Gastrocnemius medialis (tissue), 4 donors: ENCODE measurements at regions not wholly inside any gene's neighbourhood (a gene's known extent, or its start where the extent isn't known, plus 50 kb on each side); places are given as distances from the start of the nearest gene placed in this dataset.

Experiments used
- ATAC-seq, 2 donors: fragments of 150-250 bp; one replicate each; pipeline ENCODE4 v1.9.1; 2016
- DNase-seq, 2 donors: peaks; one replicate each; pipeline ENCODE4 v3.0.0-alpha.2; 2019
- H3K27ac ChIP-seq, 4 donors: fragments of 200-600 bp; sonication (generic); 1 replicate in 1 of 4; 2 replicates in 3 of 4; pipeline ENCODE4 v1.5.1; 2016 to 2018; ENCODE audit warnings: mild to moderate bottlenecking in 2 of 4, moderate library complexity in 1 of 4
- H3K27me3 ChIP-seq, 3 donors: fragments of 200-600 bp; sonication (generic) in 2 of 3; 1 replicate in 1 of 3; 2 replicates in 2 of 3; pipeline versions ENCODE4 v1.5.1 to v1.6.0; 2016 to 2019; ENCODE audit warnings: mild to moderate bottlenecking in 1 of 3, moderate library complexity in 1 of 3
- H3K36me3 ChIP-seq, 2 donors: fragments of 200-600 bp; sonication (generic) in 1 of 2; one replicate each; pipeline ENCODE4 v1.5.1; 2017 to 2018
- H3K4me1 ChIP-seq, 2 donors: fragments of 200-600 bp; sonication (generic) in 1 of 2; one replicate each; pipeline ENCODE4 v1.5.1; 2016 to 2017; ENCODE audit warnings: mild to moderate bottlenecking in 2 of 2
- H3K4me3 ChIP-seq, 4 donors: fragments of 200-600 bp; sonication (generic) in 3 of 4; 1 replicate in 1 of 4; 2 replicates in 3 of 4; pipeline ENCODE4 v1.5.1; 2016 to 2019; ENCODE audit warnings: mild to moderate bottlenecking in 2 of 4
- H3K9me3 ChIP-seq, 3 donors: fragments of 200-600 bp; sonication (generic) in 2 of 3; 1 replicate in 1 of 3; 2 replicates in 2 of 3; pipeline ENCODE4 v1.5.1; 2016 to 2019
- CTCF ChIP-seq, 5 experiments: fragments of 450-650 bp in 3 of 5; fragments of 200-600 bp in 2 of 5; sonication (generic) in 2 of 5; IDR thresholded peaks in 4 of 5; conservative IDR thresholded peaks in 1 of 5; 1 replicate in 4 of 5; 2 replicates in 1 of 5; pipeline ENCODE4 v1.5.1; 2016 to 2019; ENCODE audit warnings: antibody characterized with exemption in 5 of 5, mild to moderate bottlenecking in 3 of 5, moderate library complexity in 3 of 5
- POLR2A ChIP-seq, 2 donors: fragments of 450-650 bp; IDR thresholded peaks; one replicate each; pipeline ENCODE4 v1.6.1; 2017; ENCODE audit warnings: antibody characterized with exemption in 2 of 2, mild to moderate bottlenecking in 2 of 2, moderate library complexity in 2 of 2
- in situ Hi-C, 4 donors: fragments of 200-750 bp; cut with MboI; loops; one replicate each; pipeline versions ENCODE4 v1.15.0 to v1.8.0; 2017; ENCODE audit warnings: low sequenced_read_pairs in 4 of 4
- intact Hi-C: fragments of 100-400 bp; cut with DNase I; formaldehyde crosslinking; loops from one replicate; pipeline ENCODE4 v1.15.1; 2023; ENCODE audit warnings: low total_unique reads

GRCh38 chr6:168888102-168888501, 365.5 kb downstream of the THBS2 start:
- in situ Hi-C loops (loop anchor here in 3 of 4 donors (10.0 to 25.0 kb wide), 2 partner anchors 523 to 526 kb away; no protein-coding TSS in a partner anchor), intact Hi-C loops (no loop called here)
- Histone ChIP-seq H3K27ac (no peak overlapping the region), H3K36me3 (no peaks in the 10 kb centered on the region), H3K4me1 (peaks cover 0 to 6% of the 10 kb centered on the region in 2 donors), H3K27me3 (no peaks in the 10 kb centered on the region), H3K4me3 (no peak overlapping the region), H3K9me3 (no peaks in the 10 kb centered on the region)
- TF ChIP-seq CTCF (IDR thresholded peaks at IDR 0.05 in 4 of 5, conservative IDR thresholded peaks at IDR 0.05 in 1 of 5), result no peak
- no peak for TF ChIP-seq POLR2A (IDR thresholded peaks at IDR 0.05)
- DNase-seq (no peak), ATAC-seq (no peak)

GRCh38 chr6:168887621-168888020, 366.0 kb downstream of the THBS2 start:
- no peaks in the 10 kb centered on the region for H3K27me3 ChIP-seq
- no peaks in the 10 kb centered on the region for H3K9me3 ChIP-seq
- ATAC-seq (no peak), DNase-seq (no peak)
- H3K36me3 ChIP-seq, result no peaks in the 10 kb centered on the region
- intact Hi-C loops, result no loop called here
- no peak overlapping the region for H3K4me3 ChIP-seq
- in situ Hi-C loops, result loop anchor here in 3 of 4 donors (10.0 to 25.0 kb wide), 2 partner anchors 523 to 525 kb away; no protein-coding TSS in a partner anchor
- no peak overlapping the region for H3K27ac ChIP-seq
- TF ChIP-seq POLR2A (IDR thresholded peaks at IDR 0.05), result no peak
- no peak for TF ChIP-seq CTCF (IDR thresholded peaks at IDR 0.05 in 4 of 5, conservative IDR thresholded peaks at IDR 0.05 in 1 of 5)
- peaks cover 0 to 6% of the 10 kb centered on the region in 2 donors for H3K4me1 ChIP-seq

GRCh38 chr6:168886964-168887363, 366.7 kb downstream of the THBS2 start:
- Histone ChIP-seq H3K36me3 (no peaks in the 10 kb centered on the region), H3K27ac (no peak overlapping the region), H3K9me3 (no peaks in the 10 kb centered on the region), H3K27me3 (no peaks in the 10 kb centered on the region), H3K4me3 (no peak overlapping the region), H3K4me1 (peaks cover 0 to 6% of the 10 kb centered on the region in 2 donors)
- intact Hi-C loops, result no loop called here
- DNase-seq (no peak), ATAC-seq (no peak)
- TF ChIP-seq POLR2A (IDR thresholded peaks at IDR 0.05) (no peak), CTCF (IDR thresholded peaks at IDR 0.05 in 4 of 5, conservative IDR thresholded peaks at IDR 0.05 in 1 of 5) (no peak)
- in situ Hi-C loops, result loop anchor here in 3 of 4 donors (10.0 to 25.0 kb wide), 2 partner anchors 522 to 525 kb away; no protein-coding TSS in a partner anchor

- Histone ChIP-seq H3K9me3 (no peaks in the 10 kb centered on the region), H3K27ac (no peak overlapping the region), H3K36me3 (no peaks in the 10 kb centered on the region), H3K4me3 (no peak overlapping the region), H3K4me1 (peaks cover 0 to 6% of the 10 kb centered on the region in 2 donors), H3K27me3 (no peaks in the 10 kb centered on the region)
- DNase-seq, result no peak
- in situ Hi-C loops, result loop anchor here in 3 of 4 donors (10.0 to 25.0 kb wide), 2 partner anchors 521 to 524 kb away; no protein-coding TSS in a partner anchor
- intact Hi-C loops, result no loop called here
- ATAC-seq, result no peak
- TF ChIP-seq POLR2A (IDR thresholded peaks at IDR 0.05), result no peak
- no peak for TF ChIP-seq CTCF (IDR thresholded peaks at IDR 0.05 in 4 of 5, conservative IDR thresholded peaks at IDR 0.05 in 1 of 5)
These were observed 367.6 kb downstream of the THBS2 start for GRCh38 chr6:168885751-168886742.
